ENCODE measurements at regions not wholly inside any gene's neighbourhood (a gene's known extent, or its start where the extent isn't known, plus 50 kb on each side); places are given as distances from the start of the nearest gene placed in this dataset.

GRCh38 chr16:80437707-80438106, 103.1 kb upstream of the DYNLRB2 start:
- H3K27ac ChIP-seq (ENCODE audit: insufficient read depth, low read depth, low read length), result no peak overlapping the region
- H3K9me1 ChIP-seq (replicated peaks; ENCODE audit: control insufficient read depth, extremely low read depth, insufficient read depth, low read length), result no peaks in the 10 kb centered on the region
- no TSS peak for BruUV-seq (replicated peaks)
- ChIA-PET CTCF (interaction anchor here (1.3 kb wide), 1 partner anchor 11 kb away, joined by 3 read pairs; no protein-coding TSS in a partner anchor), POLR2A (no interaction called here)
- H4K20me1 ChIP-seq (replicated peaks; ENCODE audit: control insufficient read depth, extremely low read depth, insufficient read depth, low read length), result no peaks in the 10 kb centered on the region
- no peak overlapping the region for H3K4me3 ChIP-seq (replicated peaks in 1 of 3; ENCODE audit: insufficient read depth in 1 of 3, low read depth in 1 of 3, low read length in 3 of 3)
- FAIRE-seq (no peak), DNase-seq (ENCODE audit: low read depth, low spot score) (no peak)
- H3K9ac ChIP-seq (replicated peaks; ENCODE audit: extremely low read depth, insufficient read depth, low read length), result no peak overlapping the region
- no peak for TF ChIP-seq CTCF (IDR thresholded peaks at IDR 0.05; ENCODE audit: extremely low read depth in 1 of 2, insufficient read depth in 1 of 2, low read depth in 1 of 2, low read length in 2 of 2)
- TF ChIP-seq EZH2 (IDR thresholded peaks at IDR 0.05; ENCODE audit: borderline replicate concordance, low read depth, low read length, severe bottlenecking), result no peak
- no peak for TF ChIP-seq POLR2AphosphoS5 (IDR thresholded peaks at IDR 0.05; ENCODE audit: insufficient read depth, low read depth, low read length)
- no peak for TF ChIP-seq MYC (IDR thresholded peaks at IDR 0.05; ENCODE audit: low read depth, low read length)
- TF ChIP-seq POLR2A (IDR thresholded peaks at IDR 0.05; ENCODE audit: low read depth, low read length), result no peak
- TF ChIP-seq, protein P1, sequence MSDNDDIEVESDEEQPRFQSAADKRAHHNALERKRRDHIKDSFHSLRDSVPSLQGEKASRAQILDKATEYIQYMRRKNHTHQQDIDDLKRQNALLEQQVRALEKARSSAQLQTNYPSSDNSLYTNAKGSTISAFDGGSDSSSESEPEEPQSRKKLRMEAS (IDR thresholded peaks at IDR 0.05; ENCODE audit: insufficient read depth, insufficient read length), result no peak
- no peak for TF ChIP-seq JUN (IDR thresholded peaks at IDR 0.05; ENCODE audit: borderline replicate concordance, insufficient read depth, insufficient read length, low read depth)
- no peak for TF ChIP-seq GATA2 (IDR thresholded peaks at IDR 0.05; ENCODE audit: insufficient read depth, insufficient read length, low read depth, low read length)
- no peak for TF ChIP-seq FOS (IDR thresholded peaks at IDR 0.05; ENCODE audit: borderline replicate concordance, insufficient read depth, low read length)
- dilution Hi-C loops (cut with MboI; ENCODE audit: extremely low pct_ligation_motif_present, low sequenced_read_pairs) (no loop called here), intact Hi-C loops (cut with micrococcal nuclease) (no loop called here)
- no peaks in the 10 kb centered on the region for H3K36me3 ChIP-seq (ENCODE audit: control insufficient read depth in 2 of 2, extremely low read depth in 1 of 2, insufficient read depth in 2 of 2, low read length in 2 of 2)
- no peaks in the 10 kb centered on the region for H3K4me1 ChIP-seq (ENCODE audit: control insufficient read depth, extremely low read depth, insufficient read depth, low read length)
- H3K4me2 ChIP-seq (ENCODE audit: insufficient read depth, low read length), result no peak overlapping the region
- H3K79me2 ChIP-seq (ENCODE audit: control insufficient read depth, insufficient read depth, low read length), result no peaks in the 10 kb centered on the region
- H2AFZ ChIP-seq (ENCODE audit: low read depth, low read length), result no peak overlapping the region
- no peaks in the 10 kb centered on the region for H3K27me3 ChIP-seq (ENCODE audit: control insufficient read depth in 2 of 2, insufficient read depth in 2 of 2, low read length in 2 of 2)
- no peaks in the 10 kb centered on the region for H3K9me3 ChIP-seq (replicated peaks; ENCODE audit: control insufficient read depth, insufficient read depth, low read length)

All from endothelial cell of umbilical vein (primary cell).